ENCODE measurements at regions not wholly inside any gene's neighbourhood (a gene's known extent, or its start where the extent isn't known, plus 50 kb on each side); places are given as distances from the start of the nearest gene placed in this dataset.
"Not testable (repeated sequence)": the region's sequence is repeated elsewhere in the genome, so short reads cannot be mapped to it uniquely, and the experiment has no call there.

DNA sequence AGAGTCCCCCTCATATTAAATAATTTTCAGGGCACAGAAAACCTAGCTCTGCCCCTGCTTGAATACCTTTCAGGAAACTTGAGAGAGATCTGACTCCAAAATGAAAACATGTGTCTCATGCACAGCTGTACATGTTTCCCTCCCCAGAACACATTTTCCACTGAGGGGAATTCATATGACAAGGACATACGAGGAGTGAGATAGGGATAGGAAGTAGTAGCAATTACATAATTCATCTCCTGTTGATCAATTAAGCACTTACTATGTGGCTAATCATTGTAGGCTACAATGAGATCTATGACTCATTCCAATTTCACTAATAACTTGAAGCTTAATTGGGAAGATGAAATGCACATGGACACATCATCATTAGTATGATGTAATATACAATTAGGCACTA lies 302.1 kb downstream of the PCDH11X start:
- DNase-seq (ENCODE audit: low spot score); intact Hi-C loops (cut with micrococcal nuclease; ENCODE audit: unreplicated experiment); H3K27me3 ChIP-seq (replicated peaks; ENCODE audit: insufficient read depth, low read depth, low read length, poor library complexity); H3K4me3 ChIP-seq (ENCODE audit: low read depth, low read length, poor library complexity, severe bottlenecking); POLR2A ChIA-PET (ENCODE audit: low non-redundant PET); CTCF ChIA-PET; H3K36me3 ChIP-seq (ENCODE audit: insufficient read depth, low read length, poor library complexity, severe bottlenecking); H3K27ac ChIP-seq (ENCODE audit: low read depth, low read length, poor library complexity, severe bottlenecking); BruUV-seq (replicated peaks); H3K9me3 ChIP-seq (ENCODE audit: low read depth, low read length, poor library complexity, severe bottlenecking): not testable (repeated sequence)
- peaks cover 30% of the 10 kb centered on the region for H3K4me1 ChIP-seq (ENCODE audit: insufficient read depth, low read length, poor library complexity, severe bottlenecking)

DNA sequence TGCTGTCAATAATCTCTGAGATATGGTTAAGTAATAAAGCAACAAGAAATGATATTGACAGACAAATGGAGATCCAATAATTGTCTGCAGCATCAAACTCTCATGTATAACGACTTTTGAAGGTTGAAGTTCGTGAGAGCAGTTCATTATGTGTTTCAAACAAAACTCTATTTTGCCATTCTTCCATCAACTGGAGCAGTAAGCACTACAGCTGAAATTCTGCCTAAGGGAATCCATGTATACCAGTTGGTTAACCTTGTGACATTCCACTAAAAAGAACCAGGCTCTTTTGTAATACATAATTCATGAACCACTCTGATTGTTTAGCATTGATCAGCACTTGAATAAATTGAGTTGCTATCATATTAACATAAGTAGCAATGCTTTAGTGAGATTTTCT lies 311.6 kb downstream of the PCDH11X start:
- H3K4me3 ChIP-seq (ENCODE audit: low read depth, low read length, poor library complexity, severe bottlenecking); POLR2A ChIA-PET (ENCODE audit: low non-redundant PET); H3K27me3 ChIP-seq (replicated peaks; ENCODE audit: insufficient read depth, low read depth, low read length, poor library complexity); H3K36me3 ChIP-seq (ENCODE audit: insufficient read depth, low read length, poor library complexity, severe bottlenecking); H3K4me1 ChIP-seq (ENCODE audit: insufficient read depth, low read length, poor library complexity, severe bottlenecking); intact Hi-C loops (cut with micrococcal nuclease; ENCODE audit: unreplicated experiment); CTCF ChIA-PET; BruUV-seq (replicated peaks); H3K9me3 ChIP-seq (ENCODE audit: low read depth, low read length, poor library complexity, severe bottlenecking); H3K27ac ChIP-seq (ENCODE audit: low read depth, low read length, poor library complexity, severe bottlenecking): not testable (repeated sequence)
- DNase-seq (ENCODE audit: low spot score) = peak; percentile 49

DNA sequence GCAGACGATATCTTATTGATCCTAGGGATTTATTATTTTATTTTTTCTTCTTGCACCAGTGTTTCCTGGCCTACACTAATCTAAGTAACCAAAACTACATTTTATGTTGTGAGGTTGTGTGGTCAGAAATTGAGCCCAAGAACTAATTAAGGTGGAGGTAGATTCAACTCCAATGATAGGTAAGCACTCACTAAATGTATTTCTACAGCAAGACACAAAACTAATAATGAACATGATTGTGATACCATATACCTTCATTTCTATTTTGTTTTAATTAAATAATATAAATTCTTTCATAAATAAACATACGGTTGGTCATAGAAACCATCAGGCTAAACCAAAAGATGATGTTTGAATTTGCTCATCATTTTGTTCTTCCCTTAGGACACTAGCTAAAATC lies 319.0 kb downstream of the PCDH11X start:
- BruUV-seq (replicated peaks); H3K36me3 ChIP-seq (ENCODE audit: insufficient read depth, low read length, poor library complexity, severe bottlenecking); H3K4me3 ChIP-seq (ENCODE audit: low read depth, low read length, poor library complexity, severe bottlenecking); intact Hi-C loops (cut with micrococcal nuclease; ENCODE audit: unreplicated experiment); H3K27ac ChIP-seq (ENCODE audit: low read depth, low read length, poor library complexity, severe bottlenecking); DNase-seq (ENCODE audit: low spot score); CTCF ChIA-PET; POLR2A ChIA-PET (ENCODE audit: low non-redundant PET); H3K4me1 ChIP-seq (ENCODE audit: insufficient read depth, low read length, poor library complexity, severe bottlenecking); H3K9me3 ChIP-seq (ENCODE audit: low read depth, low read length, poor library complexity, severe bottlenecking); H3K27me3 ChIP-seq (replicated peaks; ENCODE audit: insufficient read depth, low read depth, low read length, poor library complexity): not testable (repeated sequence)

DNA sequence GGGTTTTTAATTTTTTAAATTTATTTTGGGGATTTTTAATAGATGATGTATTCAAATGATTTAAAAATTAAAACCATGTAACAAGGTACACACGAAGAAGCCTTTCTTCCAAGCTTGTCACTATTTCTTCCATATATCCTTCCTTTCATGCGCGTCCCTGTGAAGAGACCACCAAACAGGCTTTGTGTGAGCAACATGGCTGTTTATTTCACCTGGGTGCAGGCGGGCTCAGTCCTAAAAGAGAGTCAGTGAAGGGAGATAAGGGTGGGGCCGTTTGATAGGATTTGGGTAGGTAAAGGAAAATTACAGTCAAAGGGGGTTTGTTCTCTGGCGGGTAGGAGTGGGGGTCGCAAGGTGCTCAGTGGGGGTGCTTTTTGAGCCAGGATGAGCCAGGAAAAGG lies 320.9 kb downstream of the PCDH11X start:
- CTCF ChIA-PET; H3K9me3 ChIP-seq (ENCODE audit: low read depth, low read length, poor library complexity, severe bottlenecking); H3K27ac ChIP-seq (ENCODE audit: low read depth, low read length, poor library complexity, severe bottlenecking); intact Hi-C loops (cut with micrococcal nuclease; ENCODE audit: unreplicated experiment); BruUV-seq (replicated peaks); DNase-seq (ENCODE audit: low spot score); H3K27me3 ChIP-seq (replicated peaks; ENCODE audit: insufficient read depth, low read depth, low read length, poor library complexity); H3K4me3 ChIP-seq (ENCODE audit: low read depth, low read length, poor library complexity, severe bottlenecking); H3K4me1 ChIP-seq (ENCODE audit: insufficient read depth, low read length, poor library complexity, severe bottlenecking); POLR2A ChIA-PET (ENCODE audit: low non-redundant PET); H3K36me3 ChIP-seq (ENCODE audit: insufficient read depth, low read length, poor library complexity, severe bottlenecking): not testable (repeated sequence)

DNA sequence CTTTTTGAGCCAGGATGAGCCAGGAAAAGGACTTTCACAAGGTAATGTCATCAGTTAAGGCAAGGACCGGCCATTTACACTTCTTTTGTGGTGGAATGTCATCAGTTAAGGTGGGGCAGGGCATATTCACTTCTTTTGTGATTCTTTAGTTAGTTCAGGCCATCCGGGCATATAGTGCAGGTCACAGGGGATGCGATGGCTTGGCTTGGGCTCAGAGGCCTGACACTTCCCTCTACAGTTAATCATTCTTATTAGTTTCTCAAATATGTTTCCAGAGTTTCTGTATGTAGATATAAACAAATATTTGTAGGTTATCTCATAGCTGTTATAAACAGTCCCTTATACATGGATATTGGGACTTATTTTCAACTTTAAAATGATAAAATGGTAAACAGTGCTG lies 326.5 kb downstream of the PCDH11X start:
- H3K27ac ChIP-seq (ENCODE audit: low read depth, low read length, poor library complexity, severe bottlenecking); CTCF ChIA-PET; H3K27me3 ChIP-seq (replicated peaks; ENCODE audit: insufficient read depth, low read depth, low read length, poor library complexity); DNase-seq (ENCODE audit: low spot score); BruUV-seq (replicated peaks); H3K9me3 ChIP-seq (ENCODE audit: low read depth, low read length, poor library complexity, severe bottlenecking); H3K4me1 ChIP-seq (ENCODE audit: insufficient read depth, low read length, poor library complexity, severe bottlenecking); POLR2A ChIA-PET (ENCODE audit: low non-redundant PET); intact Hi-C loops (cut with micrococcal nuclease; ENCODE audit: unreplicated experiment); H3K36me3 ChIP-seq (ENCODE audit: insufficient read depth, low read length, poor library complexity, severe bottlenecking); H3K4me3 ChIP-seq (ENCODE audit: low read depth, low read length, poor library complexity, severe bottlenecking): not testable (repeated sequence)

DNA sequence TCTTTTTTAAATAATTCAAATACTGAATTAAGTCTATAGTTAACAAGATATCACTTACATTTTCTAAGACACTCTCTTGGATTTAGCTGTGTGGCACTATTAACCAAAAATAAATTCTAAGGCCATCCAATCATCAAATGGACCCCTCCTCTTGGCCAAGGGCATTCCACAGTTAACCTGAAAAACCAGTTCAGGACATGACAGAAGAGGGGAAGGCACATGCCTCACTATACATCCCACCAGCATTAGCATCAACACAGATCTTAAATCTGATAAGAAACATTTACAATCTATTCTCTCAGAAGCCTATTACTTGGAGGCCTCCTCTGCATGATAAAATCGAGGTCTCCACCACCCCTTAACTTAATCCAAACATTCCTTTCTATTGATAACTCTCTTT lies 327.5 kb downstream of the PCDH11X start:
- BruUV-seq (replicated peaks); H3K4me3 ChIP-seq (ENCODE audit: low read depth, low read length, poor library complexity, severe bottlenecking); H3K4me1 ChIP-seq (ENCODE audit: insufficient read depth, low read length, poor library complexity, severe bottlenecking); H3K27ac ChIP-seq (ENCODE audit: low read depth, low read length, poor library complexity, severe bottlenecking); CTCF ChIA-PET; POLR2A ChIA-PET (ENCODE audit: low non-redundant PET); H3K9me3 ChIP-seq (ENCODE audit: low read depth, low read length, poor library complexity, severe bottlenecking); DNase-seq (ENCODE audit: low spot score); H3K27me3 ChIP-seq (replicated peaks; ENCODE audit: insufficient read depth, low read depth, low read length, poor library complexity); H3K36me3 ChIP-seq (ENCODE audit: insufficient read depth, low read length, poor library complexity, severe bottlenecking); intact Hi-C loops (cut with micrococcal nuclease; ENCODE audit: unreplicated experiment): not testable (repeated sequence)

DNA sequence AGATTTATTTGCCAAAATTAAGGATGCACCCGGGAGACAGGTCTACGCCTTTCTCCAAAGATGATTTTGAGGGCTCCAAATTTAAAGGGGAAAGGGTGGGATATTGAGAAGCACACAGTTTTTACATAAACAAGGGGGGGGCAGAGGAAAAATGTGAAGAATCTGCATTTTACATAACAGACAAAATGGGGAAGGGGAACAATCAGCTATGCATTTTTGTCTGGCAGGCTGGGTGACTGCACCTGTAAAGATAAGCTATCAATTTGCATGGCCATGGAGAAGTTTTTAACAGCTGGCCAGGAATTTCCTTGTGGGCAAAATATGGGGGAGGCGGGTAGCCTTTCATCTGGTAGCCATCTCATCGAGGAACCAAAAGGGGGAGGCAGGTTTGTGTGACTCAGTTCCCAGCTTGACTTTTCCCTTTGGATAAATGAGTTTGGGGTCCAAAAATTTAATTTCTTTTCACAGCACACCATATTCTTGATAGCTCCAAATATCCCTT lies 331.3 kb downstream of the PCDH11X start:
- H3K27me3 ChIP-seq (replicated peaks; ENCODE audit: insufficient read depth, low read depth, low read length, poor library complexity); H3K27ac ChIP-seq (ENCODE audit: low read depth, low read length, poor library complexity, severe bottlenecking); BruUV-seq (replicated peaks); H3K9me3 ChIP-seq (ENCODE audit: low read depth, low read length, poor library complexity, severe bottlenecking); intact Hi-C loops (cut with micrococcal nuclease; ENCODE audit: unreplicated experiment); DNase-seq (ENCODE audit: low spot score); H3K36me3 ChIP-seq (ENCODE audit: insufficient read depth, low read length, poor library complexity, severe bottlenecking); H3K4me1 ChIP-seq (ENCODE audit: insufficient read depth, low read length, poor library complexity, severe bottlenecking); POLR2A ChIA-PET (ENCODE audit: low non-redundant PET); CTCF ChIA-PET; H3K4me3 ChIP-seq (ENCODE audit: low read depth, low read length, poor library complexity, severe bottlenecking): not testable (repeated sequence)

DNA sequence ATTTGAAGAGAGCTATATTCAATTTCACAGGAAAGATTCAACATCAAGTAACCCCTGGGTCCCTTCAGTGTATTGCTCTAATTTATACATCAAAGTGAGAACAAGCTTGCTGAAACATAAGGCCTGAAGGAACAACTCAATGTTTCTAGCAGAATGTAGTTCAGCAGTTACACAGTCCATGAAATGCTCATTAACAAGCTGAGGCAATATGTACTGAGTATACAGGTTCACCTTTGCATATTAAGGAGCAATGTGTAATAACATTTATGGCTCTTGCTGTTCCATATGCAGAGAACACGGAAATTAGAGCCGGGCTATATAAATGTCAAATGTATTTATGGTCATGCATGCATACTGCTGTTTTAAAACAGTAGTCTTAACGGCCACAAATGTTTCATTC lies 338.5 kb downstream of the PCDH11X start:
- H3K4me1 ChIP-seq (ENCODE audit: insufficient read depth, low read length, poor library complexity, severe bottlenecking); POLR2A ChIA-PET (ENCODE audit: low non-redundant PET); BruUV-seq (replicated peaks); CTCF ChIA-PET; H3K4me3 ChIP-seq (ENCODE audit: low read depth, low read length, poor library complexity, severe bottlenecking); H3K36me3 ChIP-seq (ENCODE audit: insufficient read depth, low read length, poor library complexity, severe bottlenecking); H3K27ac ChIP-seq (ENCODE audit: low read depth, low read length, poor library complexity, severe bottlenecking); DNase-seq (ENCODE audit: low spot score); H3K9me3 ChIP-seq (ENCODE audit: low read depth, low read length, poor library complexity, severe bottlenecking); intact Hi-C loops (cut with micrococcal nuclease; ENCODE audit: unreplicated experiment); H3K27me3 ChIP-seq (replicated peaks; ENCODE audit: insufficient read depth, low read depth, low read length, poor library complexity): not testable (repeated sequence)

All from A673 (cell line).